ENCODE measurements at regions not wholly inside any gene's neighbourhood (a gene's known extent, or its start where the extent isn't known, plus 50 kb on each side); places are given as distances from the start of the nearest gene placed in this dataset.
A peak's percentile ranks its signal among the peaks of the same experiment; 100 is the strongest.

GRCh38 chr6:138645976-138646640, 127.5 kb upstream of the CCDC28A start:
- ATAC-seq = no peak
- Histone ChIP-seq H3K4me1 (ENCODE audit: insufficient read depth) (no peaks in the 10 kb centered on the region), H3K4me2 (no peak overlapping the region), H4K20me1 (replicated peaks; ENCODE audit: insufficient read depth) (no peaks in the 10 kb centered on the region; the same call in 1 of the 2 replicates), H3K27me3 (ENCODE audit: insufficient read depth) (no peaks in the 10 kb centered on the region), H3K79me2 (replicated peaks; ENCODE audit: insufficient read depth) (peaks cover 7% of the 10 kb centered on the region; the same call in 1 of the 2 replicates), H3K4me3 (no peak overlapping the region), H3K27ac (ENCODE audit: low read depth) (no peak overlapping the region), H3K36me3 (ENCODE audit: insufficient read depth) (no peaks in the 10 kb centered on the region), H3F3A (replicated peaks; ENCODE audit: low read depth) (no peaks in the 10 kb centered on the region), H2AFZ (no peak overlapping the region), H3K9me2 (ENCODE audit: insufficient read depth) (no peaks in the 10 kb centered on the region)
- no peak overlapping the region for H3K27ac Mint-ChIP-seq
- DNase-seq (ENCODE audit: low spot score) = no peak
- H3K36me3 Mint-ChIP-seq (ENCODE audit: low read depth) = no peaks in the 10 kb centered on the region
- peaks cover 3% of the 10 kb centered on the region for H3K4me1 Mint-ChIP-seq
- H3K27me3 Mint-ChIP-seq (ENCODE audit: insufficient read depth, low read depth, poor library complexity) = peaks cover 2% of the 10 kb centered on the region
- H3K4me3 Mint-ChIP-seq = no peak overlapping the region
- TF ChIP-seq CTCF (conservative IDR thresholded peaks at IDR 0.05; ENCODE audit: low read depth in 2 of 2) = no peak
- H3K9me3 Mint-ChIP-seq = no peaks in the 10 kb centered on the region

- no peak overlapping the region for H2AFZ ChIP-seq
Measured at GRCh38 chr6:138647006-138647405, 126.6 kb upstream of the CCDC28A start.

More at GRCh38 chr6:138647006-138647405, 126.6 kb upstream of the CCDC28A start:
- ATAC-seq = no peak
- H3F3A ChIP-seq (replicated peaks; ENCODE audit: low read depth) = no peaks in the 10 kb centered on the region
- no peaks in the 10 kb centered on the region for H3K36me3 ChIP-seq (ENCODE audit: insufficient read depth)
- H3K9me2 ChIP-seq (ENCODE audit: insufficient read depth) = no peaks in the 10 kb centered on the region
- no peaks in the 10 kb centered on the region for H3K4me1 ChIP-seq (ENCODE audit: insufficient read depth)
- H3K27me3 ChIP-seq (ENCODE audit: insufficient read depth) = no peaks in the 10 kb centered on the region
- no peaks in the 10 kb centered on the region for H3K36me3 Mint-ChIP-seq (ENCODE audit: low read depth)
- no peaks in the 10 kb centered on the region for H3K4me1 Mint-ChIP-seq
- TF ChIP-seq ZNF114 (CRISPR knock-in tag; IDR thresholded peaks at IDR 0.05) (no peak), ZNF462 (CRISPR knock-in tag; IDR thresholded peaks at IDR 0.05) (no peak), REST (IDR thresholded peaks at IDR 0.05; ENCODE audit: unreplicated experiment) (no peak), EZH2phosphoT487 (IDR thresholded peaks at IDR 0.05; ENCODE audit: unreplicated experiment) (no peak)
- no peaks in the 10 kb centered on the region for H3K9me3 Mint-ChIP-seq
- no peak overlapping the region for H3K4me3 ChIP-seq
- H3K4me3 Mint-ChIP-seq = no peak overlapping the region
- 0 out of 2 replicates have a peak overlapping the region, but pooled peaks have one; percentile 33 for H3K27ac Mint-ChIP-seq
- DNase-seq (ENCODE audit: low spot score) = no peak
- peaks cover 7% of the 10 kb centered on the region; the same call in 1 of the 2 replicates for H3K79me2 ChIP-seq (replicated peaks; ENCODE audit: insufficient read depth)
- no peaks in the 10 kb centered on the region; the same call in 1 of the 2 replicates for H4K20me1 ChIP-seq (replicated peaks; ENCODE audit: insufficient read depth)
- H3K27ac ChIP-seq (ENCODE audit: low read depth) = no peak overlapping the region
- H3K4me2 ChIP-seq = no peak overlapping the region
- H3K27me3 Mint-ChIP-seq (ENCODE audit: insufficient read depth, low read depth, poor library complexity) = peaks cover 2% of the 10 kb centered on the region

Data from GM23338 (cell line).